IMR-90 (cell line): ENCODE measurements at regions not wholly inside any gene's neighbourhood (a gene's known extent, or its start where the extent isn't known, plus 50 kb on each side); places are given as distances from the start of the nearest gene placed in this dataset.

ENCODE experiments used
- ATAC-seq: fragments of 200-7000 bp; cut with Tn5 transposase; 2 replicates; pipeline ENCODE4 v1.9.1; 2020; ENCODE audit warnings: low read depth, mild to moderate bottlenecking, moderate library complexity
- BruUV-seq: library from RNA; stranded (reverse); fragments of 400-500 nt; replicated peaks from 2 replicates; lab custom pipeline; 2021; lab: Mats Ljungman, UMichigan
- CTCF ChIA-PET: fragments of 300-600 bp; formaldehyde crosslinking; extraction: SDS; loops from one replicate; lab custom pipeline; 2021; ENCODE audit warnings: antibody characterized with exemption; lab: Yijun Ruan, JAX
- POLR2A ChIA-PET: fragments of 300-600 bp; sonication (Branson Sonifier 250); formaldehyde crosslinking; loops from one replicate; lab custom pipeline; 2022; ENCODE audit warnings: antibody characterized with exemption; ENCODE audit not compliant: unreplicated experiment; lab: Charles Lee
- DNase-seq: peaks from one replicate; pipeline ENCODE4 v3.0.0; 2013
- H2AFZ ChIP-seq: replicated peaks from 2 replicates; pipeline ENCODE3; 2013; ENCODE audit warnings: low read length, mild to moderate bottlenecking; ENCODE audit not compliant: poor library complexity
- H2AK5ac ChIP-seq: 2 replicates; pipeline ENCODE4 v1.6.1; 2013; ENCODE audit warnings: low read depth, low read length, inconsistent platforms
- H2AK9ac ChIP-seq: replicated peaks from 2 replicates; pipeline ENCODE3; 2013; ENCODE audit warnings: mild to moderate bottlenecking, low read depth, low read length, moderate library complexity; ENCODE audit not compliant: poor library complexity
- H2BK120ac ChIP-seq: 2 replicates; pipeline ENCODE4 v1.6.1; 2013; ENCODE audit warnings: low read depth, low read length, inconsistent platforms
- H2BK15ac ChIP-seq: 3 replicates; pipeline ENCODE4 v1.6.1; 2013; ENCODE audit warnings: low read depth, low read length, inconsistent platforms
- H2BK20ac ChIP-seq: 2 replicates; pipeline ENCODE4 v1.6.1; 2013; ENCODE audit warnings: low read depth, mild to moderate bottlenecking, inconsistent platforms, low read length, moderate library complexity
- H2BK5ac ChIP-seq: 2 replicates; pipeline ENCODE4 v1.6.1; 2013; ENCODE audit warnings: mild to moderate bottlenecking, low read depth, low read length, inconsistent platforms; ENCODE audit not compliant: poor library complexity, severe bottlenecking
- H3K14ac ChIP-seq: replicated peaks from 2 replicates; pipeline ENCODE4 v1.6.1; 2013; ENCODE audit warnings: low read depth, low read length, inconsistent platforms
- H3K18ac ChIP-seq: 2 replicates; pipeline ENCODE4 v1.6.1; 2013; ENCODE audit warnings: low read depth, low read length, control low read depth
- H3K23ac ChIP-seq: 2 replicates; pipeline ENCODE4 v1.6.1; 2013; ENCODE audit warnings: low read depth, low read length, inconsistent platforms
- H3K27ac ChIP-seq: 2 replicates; pipeline ENCODE4 v1.5.1; 2013; ENCODE audit warnings: mild to moderate bottlenecking, control low read depth, low read length; ENCODE audit not compliant: insufficient read depth
- H3K27me3 ChIP-seq: 2 replicates; pipeline ENCODE4 v1.6.1; 2013; ENCODE audit warnings: low read length; ENCODE audit not compliant: control insufficient read depth, insufficient read depth
- H3K36me3 ChIP-seq: 2 replicates; pipeline ENCODE4 v1.6.1; 2013; ENCODE audit warnings: low read length, mixed read lengths; ENCODE audit not compliant: control insufficient read depth, insufficient read depth
- H3K4ac ChIP-seq: 2 replicates; pipeline ENCODE4 v1.6.1; 2013; ENCODE audit warnings: low read depth, low read length, inconsistent platforms
- H3K4me1 ChIP-seq: 2 replicates; pipeline ENCODE4 v1.6.1; 2013; ENCODE audit warnings: low read length, mixed read lengths; ENCODE audit not compliant: control insufficient read depth, insufficient read depth
- H3K4me2 ChIP-seq: 2 replicates; pipeline ENCODE4 v1.6.1; 2013; ENCODE audit warnings: low read depth, mild to moderate bottlenecking, control low read depth, low read length, moderate library complexity
- H3K4me3 ChIP-seq: 2 replicates; pipeline ENCODE4 v1.5.1; 2013; ENCODE audit warnings: low read depth, mild to moderate bottlenecking, control low read depth, low read length, moderate library complexity; ENCODE audit not compliant: insufficient read depth
- H3K56ac ChIP-seq: 2 replicates; pipeline ENCODE4 v1.6.1; 2013; ENCODE audit warnings: low read length, inconsistent platforms; ENCODE audit not compliant: insufficient read depth; ENCODE audit errors: extremely low read depth
- H3K79me1 ChIP-seq, 2 experiments: 2 replicates each; pipeline ENCODE4 v1.6.1; 2013; ENCODE audit warnings: low read length in 2 of 2, inconsistent platforms in 1 of 2, low read depth in 1 of 2
- H3K9ac ChIP-seq: 2 replicates; pipeline ENCODE4 v1.6.1; 2013; ENCODE audit warnings: low read depth, low read length, control low read depth
- H3K9me1 ChIP-seq: 2 replicates; pipeline ENCODE4 v1.6.1; 2013; ENCODE audit warnings: low read length, inconsistent platforms; ENCODE audit not compliant: insufficient read depth
- H3K9me3 ChIP-seq: 2 replicates; pipeline ENCODE4 v1.6.1; 2013; ENCODE audit warnings: low read length; ENCODE audit not compliant: control insufficient read depth, insufficient read depth
- H4K20me1 ChIP-seq: 2 replicates; pipeline ENCODE4 v1.6.1; 2013; ENCODE audit warnings: low read length, inconsistent platforms; ENCODE audit not compliant: insufficient read depth
- H4K5ac ChIP-seq: 2 replicates; pipeline ENCODE4 v1.6.1; 2013; ENCODE audit warnings: mild to moderate bottlenecking, low read depth, low read length, control low read depth
- H4K8ac ChIP-seq, 2 experiments: 2 replicates each; pipeline ENCODE4 v1.6.1; 2013; ENCODE audit warnings: low read depth in 2 of 2, low read length in 2 of 2, control low read depth in 1 of 2, inconsistent platforms in 1 of 2
- H4K91ac ChIP-seq: 2 replicates; pipeline ENCODE4 v1.6.1; 2013; ENCODE audit warnings: low read depth, low read length, inconsistent platforms; ENCODE audit not compliant: insufficient read depth
- BHLHE40 ChIP-seq: fragments of 150-350 bp; IDR thresholded peaks from 2 replicates; pipeline ENCODE4 v1.6.1; 2016; ENCODE audit warnings: mild to moderate bottlenecking, low read depth, low read length
- CEBPB ChIP-seq: IDR thresholded peaks from 2 replicates; pipeline ENCODE4 v1.6.1; 2012; ENCODE audit warnings: low read depth, low read length, improper control_type of control experiment
- CHD1 ChIP-seq: IDR thresholded peaks from 2 replicates; pipeline ENCODE4 v1.6.1; 2012; ENCODE audit warnings: low read depth, low read length, improper control_type of control experiment
- FOS ChIP-seq: fragments of 150-350 bp; IDR thresholded peaks from 2 replicates; pipeline ENCODE4 v1.6.1; 2016; ENCODE audit warnings: low read depth, low read length
- MAFK ChIP-seq: IDR thresholded peaks from 2 replicates; pipeline ENCODE4 v1.6.1; 2012; ENCODE audit warnings: low read depth, low read length, improper control_type of control experiment
- MAZ ChIP-seq: IDR thresholded peaks from 2 replicates; pipeline ENCODE4 v1.6.1; 2012; ENCODE audit warnings: low read depth, mild to moderate bottlenecking, low read length, improper control_type of control experiment, moderate library complexity, borderline replicate concordance
- MXI1 ChIP-seq: IDR thresholded peaks from 2 replicates; pipeline ENCODE4 v1.6.1; 2012; ENCODE audit warnings: low read depth, mild to moderate bottlenecking, low read length, moderate library complexity, borderline replicate concordance
- NFE2L2 ChIP-seq: fragments of 150-350 bp; IDR thresholded peaks from 2 replicates; pipeline ENCODE4 v1.6.1; 2016; ENCODE audit warnings: low read depth, mild to moderate bottlenecking, low read length
- POLR2A ChIP-seq: IDR thresholded peaks from 2 replicates; pipeline ENCODE4 v1.6.1; 2012; ENCODE audit warnings: mild to moderate bottlenecking, low read depth, low read length
- RAD21 ChIP-seq: IDR thresholded peaks from 2 replicates; pipeline ENCODE4 v1.6.1; 2012; ENCODE audit warnings: low read length, improper control_type of control experiment
- RCOR1 ChIP-seq: IDR thresholded peaks from 2 replicates; pipeline ENCODE4 v1.6.1; 2012; ENCODE audit warnings: mild to moderate bottlenecking, low read length, improper control_type of control experiment; ENCODE audit not compliant: insufficient replicate concordance
- RFX5 ChIP-seq: IDR thresholded peaks from 2 replicates; pipeline ENCODE4 v1.8.0; 2012; ENCODE audit warnings: low read depth, mild to moderate bottlenecking, low read length, moderate library complexity
- SMC3 ChIP-seq: fragments of 150-350 bp; IDR thresholded peaks from 2 replicates; pipeline ENCODE4 v1.6.1; 2016; ENCODE audit warnings: low read depth, mild to moderate bottlenecking, antibody characterized with exemption, low read length, moderate library complexity
- WGBS, 2 experiments: methylation state at CpG; one replicate each; pipeline versions ENCODE4 v1.1.5 to v1.1.7; 2013; ENCODE audit warnings: missing lambda C conversion rate in 2 of 2; ENCODE audit not compliant: insufficient read length in 1 of 2; ENCODE audit errors: extremely low coverage in 2 of 2; 5-methylcytosine and 5-hydroxymethylcytosine counted together
- dilution Hi-C: fragments of 300-500 bp; cut with HindIII; formaldehyde crosslinking; loops from one replicate; pipeline ENCODE4 v1.14.3; 2018; ENCODE audit warnings: low sequenced_read_pairs; ENCODE audit not compliant: unreplicated experiment
- in situ Hi-C: fragments of 300-500 bp; cut with MboI; formaldehyde crosslinking; loops from 3 replicates; pipeline ENCODE4 v1.14.3; 2019; ENCODE audit warnings: low sequenced_read_pairs, inconsistent platforms, mixed read lengths
- intact Hi-C: fragments of 100-400 bp; cut with micrococcal nuclease; formaldehyde crosslinking; loops from 2 replicates; pipeline ENCODE4 v1.10.0; 2022
- TF ChIP-seq, protein P1 (sequence below): conservative IDR thresholded peaks from 2 replicates; pipeline ENCODE4 v1.5.1; 2012; ENCODE audit warnings: mild to moderate bottlenecking, low read depth, low read length, improper control_type of control experiment
- TF ChIP-seq, protein P2 (sequence below): fragments of 150-350 bp; IDR thresholded peaks from 2 replicates; pipeline ENCODE4 v1.6.1; 2016; ENCODE audit warnings: low read depth, mild to moderate bottlenecking, low read length, moderate library complexity, borderline replicate concordance
- TF ChIP-seq, protein P3 (sequence below): fragments of 150-350 bp; IDR thresholded peaks from 2 replicates; pipeline ENCODE4 v1.6.1; 2017; ENCODE audit warnings: mild to moderate bottlenecking, antibody characterized with exemption, low read length, low read depth

DNA sequence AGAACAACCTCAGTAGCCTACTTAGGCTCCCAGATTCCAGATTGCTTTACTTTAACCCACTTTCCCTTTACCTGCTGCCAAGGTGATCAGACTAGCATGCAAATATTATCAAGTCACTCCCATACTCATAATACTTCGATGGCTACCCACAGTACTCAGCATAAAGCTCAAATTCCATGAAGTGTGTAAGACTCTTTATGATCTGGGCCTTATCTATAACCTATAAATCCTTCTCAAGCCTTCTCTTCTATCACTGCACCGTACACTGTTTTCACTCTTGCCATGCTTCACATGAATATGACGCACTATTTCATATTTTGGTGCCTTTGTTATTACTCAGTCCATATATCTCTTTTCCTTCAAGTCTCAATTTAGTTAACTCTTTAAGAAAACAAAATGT, 135.2 kb upstream of the TARS1 start:
- dilution Hi-C loops (no loop called here), in situ Hi-C loops (no loop called here), intact Hi-C loops (no loop called here)
- H2AFZ ChIP-seq: no peak overlapping the region
- ChIA-PET CTCF (no interaction called here), POLR2A (no interaction called here)
- ATAC-seq (no peak), DNase-seq (no peak)
- TF ChIP-seq POLR2A (no peak), CHD1 (no peak), SMC3 (no peak), BHLHE40 (no peak), RCOR1 (no peak), MXI1 (no peak), NFE2L2 (no peak), MAFK (no peak), RFX5 (no peak), CEBPB (no peak), MAZ (no peak), RAD21 (no peak), FOS (no peak)
- TF ChIP-seq, protein P1, sequence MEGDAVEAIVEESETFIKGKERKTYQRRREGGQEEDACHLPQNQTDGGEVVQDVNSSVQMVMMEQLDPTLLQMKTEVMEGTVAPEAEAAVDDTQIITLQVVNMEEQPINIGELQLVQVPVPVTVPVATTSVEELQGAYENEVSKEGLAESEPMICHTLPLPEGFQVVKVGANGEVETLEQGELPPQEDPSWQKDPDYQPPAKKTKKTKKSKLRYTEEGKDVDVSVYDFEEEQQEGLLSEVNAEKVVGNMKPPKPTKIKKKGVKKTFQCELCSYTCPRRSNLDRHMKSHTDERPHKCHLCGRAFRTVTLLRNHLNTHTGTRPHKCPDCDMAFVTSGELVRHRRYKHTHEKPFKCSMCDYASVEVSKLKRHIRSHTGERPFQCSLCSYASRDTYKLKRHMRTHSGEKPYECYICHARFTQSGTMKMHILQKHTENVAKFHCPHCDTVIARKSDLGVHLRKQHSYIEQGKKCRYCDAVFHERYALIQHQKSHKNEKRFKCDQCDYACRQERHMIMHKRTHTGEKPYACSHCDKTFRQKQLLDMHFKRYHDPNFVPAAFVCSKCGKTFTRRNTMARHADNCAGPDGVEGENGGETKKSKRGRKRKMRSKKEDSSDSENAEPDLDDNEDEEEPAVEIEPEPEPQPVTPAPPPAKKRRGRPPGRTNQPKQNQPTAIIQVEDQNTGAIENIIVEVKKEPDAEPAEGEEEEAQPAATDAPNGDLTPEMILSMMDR: no peak
- TF ChIP-seq, protein P2, sequence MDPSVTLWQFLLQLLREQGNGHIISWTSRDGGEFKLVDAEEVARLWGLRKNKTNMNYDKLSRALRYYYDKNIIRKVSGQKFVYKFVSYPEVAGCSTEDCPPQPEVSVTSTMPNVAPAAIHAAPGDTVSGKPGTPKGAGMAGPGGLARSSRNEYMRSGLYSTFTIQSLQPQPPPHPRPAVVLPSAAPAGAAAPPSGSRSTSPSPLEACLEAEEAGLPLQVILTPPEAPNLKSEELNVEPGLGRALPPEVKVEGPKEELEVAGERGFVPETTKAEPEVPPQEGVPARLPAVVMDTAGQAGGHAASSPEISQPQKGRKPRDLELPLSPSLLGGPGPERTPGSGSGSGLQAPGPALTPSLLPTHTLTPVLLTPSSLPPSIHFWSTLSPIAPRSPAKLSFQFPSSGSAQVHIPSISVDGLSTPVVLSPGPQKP: no peak
- TF ChIP-seq, protein P3, sequence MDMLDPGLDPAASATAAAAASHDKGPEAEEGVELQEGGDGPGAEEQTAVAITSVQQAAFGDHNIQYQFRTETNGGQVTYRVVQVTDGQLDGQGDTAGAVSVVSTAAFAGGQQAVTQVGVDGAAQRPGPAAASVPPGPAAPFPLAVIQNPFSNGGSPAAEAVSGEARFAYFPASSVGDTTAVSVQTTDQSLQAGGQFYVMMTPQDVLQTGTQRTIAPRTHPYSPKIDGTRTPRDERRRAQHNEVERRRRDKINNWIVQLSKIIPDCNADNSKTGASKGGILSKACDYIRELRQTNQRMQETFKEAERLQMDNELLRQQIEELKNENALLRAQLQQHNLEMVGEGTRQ: no peak
- no peak overlapping the region for H2AK9ac ChIP-seq
- no peaks in the 10 kb centered on the region for H3K79me1 ChIP-seq
- no peak overlapping the region for H4K5ac ChIP-seq
- H3K14ac ChIP-seq: no peak overlapping the region
- no peak overlapping the region for H2BK15ac ChIP-seq
- no peak overlapping the region for H3K4me2 ChIP-seq
- no peak overlapping the region for H3K56ac ChIP-seq
- H3K18ac ChIP-seq: no peak overlapping the region
- H2AK5ac ChIP-seq: no peak overlapping the region; the same call in 1 of the 2 replicates
- peak overlapping the region; percentile 14; the same call in 1 of the 2 replicates for H2BK20ac ChIP-seq
- H3K4ac ChIP-seq: no peak overlapping the region
- no peak overlapping the region for H4K91ac ChIP-seq
- H2BK5ac ChIP-seq: no peak overlapping the region
- no peak overlapping the region for H4K8ac ChIP-seq
- H3K9me3 ChIP-seq: 0 out of 2 replicates have a peak, but pooled peaks cover 3% of the 10 kb centered on the region
- H3K27ac ChIP-seq: no peak overlapping the region
- no peaks in the 10 kb centered on the region for H3K27me3 ChIP-seq
- H3K9me1 ChIP-seq: peaks cover 10% of the 10 kb centered on the region; the same call in 1 of the 2 replicates
- BruUV-seq: no TSS peak
- peaks cover 12% of the 10 kb centered on the region for H3K4me1 ChIP-seq
- H3K23ac ChIP-seq: no peak overlapping the region
- WGBS, 2 experiments: no CpG with 5 or more reads among the region's 3 CpGs
- H2BK120ac ChIP-seq: no peak overlapping the region
- H4K20me1 ChIP-seq: no peaks in the 10 kb centered on the region
- H3K36me3 ChIP-seq: no peaks in the 10 kb centered on the region
- H3K9ac ChIP-seq: no peak overlapping the region
- no peak overlapping the region for H3K4me3 ChIP-seq
